Gastroesophageal sphincter (tissue), 4 donors: ENCODE measurements at regions not wholly inside any gene's neighbourhood (a gene's known extent, or its start where the extent isn't known, plus 50 kb on each side); places are given as distances from the start of the nearest gene placed in this dataset.

ENCODE experiments used
- ATAC-seq: fragments of 150-250 bp; one replicate; pipeline ENCODE4 v1.9.1; 2016; ENCODE audit warnings: mild to moderate bottlenecking, moderate library complexity
- H3K27ac ChIP-seq, 4 donors: fragments of 200-600 bp; sonication (generic) in 3 of 4; 1 replicate in 3 of 4; 2 replicates in 1 of 4; pipeline ENCODE4 v1.5.1; 2016 to 2019
- H3K27me3 ChIP-seq: fragments of 200-600 bp; sonication (generic); one replicate; pipeline ENCODE4 v1.5.1; 2019
- H3K36me3 ChIP-seq, 2 donors: fragments of 200-600 bp; sonication (generic); one replicate each; pipeline ENCODE4 v1.5.1; 2019; ENCODE audit warnings: control low read depth in 1 of 2
- H3K4me1 ChIP-seq, 3 donors: fragments of 200-600 bp; sonication (generic); 1 replicate in 2 of 3; 2 replicates in 1 of 3; pipeline ENCODE4 v1.5.1; 2016 to 2019; ENCODE audit warnings: control low read depth in 2 of 3
- H3K4me3 ChIP-seq, 2 donors: fragments of 200-600 bp; sonication (generic); one replicate each; pipeline ENCODE4 v1.5.1; 2019; ENCODE audit warnings: mild to moderate bottlenecking in 1 of 2, moderate library complexity in 1 of 2
- H3K9me3 ChIP-seq, 3 donors: fragments of 200-600 bp; sonication (generic); one replicate each; pipeline ENCODE4 v1.5.1; 2017 to 2019; ENCODE audit warnings: control low read depth in 2 of 3
- CTCF ChIP-seq, 4 experiments: fragments of 200-600 bp in 2 of 4; fragments of 450-650 bp in 2 of 4; sonication (generic) in 1 of 4; IDR thresholded peaks; one replicate each; pipeline ENCODE4 v1.5.1; 2017 to 2019; ENCODE audit warnings: antibody characterized with exemption in 4 of 4, mild to moderate bottlenecking in 2 of 4, moderate library complexity in 2 of 4
- EP300 ChIP-seq: sonication (generic); formaldehyde crosslinking; IDR thresholded peaks from one replicate; pipeline ENCODE4 v1.6.1; 2017; ENCODE audit warnings: antibody characterized with exemption, mild to moderate bottlenecking
- POLR2A ChIP-seq, 2 donors: fragments of 450-650 bp; IDR thresholded peaks; one replicate each; pipeline ENCODE4 v1.6.1; 2017; ENCODE audit warnings: antibody characterized with exemption in 2 of 2, mild to moderate bottlenecking in 2 of 2, moderate library complexity in 1 of 2
- POLR2AphosphoS5 ChIP-seq: sonication (generic); formaldehyde crosslinking; IDR thresholded peaks from one replicate; pipeline ENCODE4 v1.6.1; 2017; ENCODE audit warnings: antibody characterized with exemption
- WGBS, 2 donors: methylation state at CpG; one replicate each; pipeline ENCODE4 v1.1.5; 2018; ENCODE audit warnings: low coverage in 1 of 2; 5-methylcytosine and 5-hydroxymethylcytosine counted together

DNA sequence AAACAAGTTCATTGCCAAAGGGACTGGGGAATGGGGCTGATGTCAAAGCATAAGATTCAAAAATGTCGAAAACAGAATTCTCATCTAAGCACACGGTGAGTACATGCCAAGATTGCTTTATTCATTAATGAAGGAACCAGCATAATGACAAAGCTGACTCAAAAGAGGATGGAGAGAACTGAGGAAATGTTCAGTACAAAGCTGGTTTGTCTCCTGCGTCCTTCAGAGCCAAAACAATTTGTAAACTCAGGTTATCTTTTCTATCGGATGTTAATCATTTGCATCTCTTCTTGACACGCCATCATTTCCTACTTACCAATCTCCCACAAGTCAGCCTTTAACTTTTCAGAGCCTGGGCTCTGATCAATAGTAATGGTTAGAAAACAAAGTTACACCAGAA lies 195.6 kb upstream of the PMEPA1 start:
- no peaks in the 10 kb centered on the region for H3K36me3 ChIP-seq
- WGBS, 2 donors: 77 to 84% methylated on average over 5 of the region's 5 CpGs
- no peaks in the 10 kb centered on the region for H3K27me3 ChIP-seq
- ATAC-seq: no peak
- H3K4me1 ChIP-seq: no peaks in the 10 kb centered on the region
- no peak overlapping the region for H3K27ac ChIP-seq
- TF ChIP-seq POLR2A (IDR thresholded peaks at IDR 0.05) (no peak), POLR2AphosphoS5 (no peak), EP300 (no peak), CTCF (IDR thresholded peaks at IDR 0.05) (no peak)
- H3K9me3 ChIP-seq: no peaks in the 10 kb centered on the region
- H3K4me3 ChIP-seq: no peak overlapping the region

- Histone ChIP-seq H3K27ac (no peak overlapping the region), H3K4me1 (no peaks in the 10 kb centered on the region), H3K4me3 (no peak overlapping the region), H3K27me3 (peaks cover 6% of the 10 kb centered on the region), H3K9me3 (no peaks in the 10 kb centered on the region), H3K36me3 (no peaks in the 10 kb centered on the region)
- TF ChIP-seq POLR2A (IDR thresholded peaks at IDR 0.05) (no peak), POLR2AphosphoS5 (no peak), EP300 (no peak), CTCF (IDR thresholded peaks at IDR 0.05) (no peak)
- 74 to 91% methylated on average over 6 to 10 of the region's 10 CpGs for WGBS, 2 donors
- no peak for ATAC-seq
Observed at GRCh38 chr20:57904314-57905105, 194.7 kb upstream of the PMEPA1 start.

- no peaks in the 10 kb centered on the region for H3K36me3 ChIP-seq
- H3K4me3 ChIP-seq: no peak overlapping the region
- 100% methylated on average over 1 of the region's 1 CpG for WGBS, 2 donors
Observed at GRCh38 chr20:57902473-57902872, 192.7 kb upstream of the PMEPA1 start.

DNA sequence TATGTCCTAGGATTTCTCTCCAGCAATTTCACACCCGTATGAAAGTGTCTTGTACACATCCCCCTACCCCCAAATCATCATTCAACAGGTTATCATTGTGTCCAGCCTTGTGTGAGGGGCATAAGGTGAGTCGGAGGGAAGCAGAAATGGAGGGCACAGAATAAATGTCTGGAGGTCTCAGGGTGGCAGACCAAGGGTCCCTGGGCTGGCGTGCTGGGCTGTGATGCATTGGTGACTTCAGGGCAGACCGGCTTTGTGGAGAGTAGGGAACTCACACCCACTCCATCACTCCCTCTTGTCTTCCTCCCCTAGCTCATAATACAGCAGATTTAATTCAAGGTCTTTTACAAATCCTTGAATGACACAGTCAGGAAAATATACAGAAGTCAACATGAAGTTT lies 191.7 kb upstream of the PMEPA1 start:
- WGBS, 2 donors: 81 to 86% methylated on average over 2 to 4 of the region's 4 CpGs

More at GRCh38 chr20:57902473-57902872, 192.7 kb upstream of the PMEPA1 start:
- TF ChIP-seq EP300 (no peak), POLR2AphosphoS5 (no peak), POLR2A (IDR thresholded peaks at IDR 0.05) (no peak), CTCF (IDR thresholded peaks at IDR 0.05) (no peak)
- H3K4me1 ChIP-seq: no peaks in the 10 kb centered on the region
- no peaks in the 10 kb centered on the region for H3K9me3 ChIP-seq
- H3K27me3 ChIP-seq: peaks cover 8% of the 10 kb centered on the region
- no peak for ATAC-seq
- no peak overlapping the region for H3K27ac ChIP-seq

More for the DNA sequence above, 191.7 kb upstream of the PMEPA1 start:
- no peak for ATAC-seq
- Histone ChIP-seq H3K4me3 (no peak overlapping the region), H3K4me1 (no peaks in the 10 kb centered on the region), H3K9me3 (no peaks in the 10 kb centered on the region), H3K27ac (no peak overlapping the region), H3K36me3 (no peaks in the 10 kb centered on the region), H3K27me3 (peaks cover 8% of the 10 kb centered on the region)
- no peak for TF ChIP-seq POLR2A (IDR thresholded peaks at IDR 0.05)
- TF ChIP-seq POLR2AphosphoS5: no peak
- TF ChIP-seq CTCF (IDR thresholded peaks at IDR 0.05): no peak
- TF ChIP-seq EP300: no peak
